ENCODE measurements at regions not wholly inside any gene's neighbourhood (a gene's known extent, or its start where the extent isn't known, plus 50 kb on each side); places are given as distances from the start of the nearest gene placed in this dataset.
"Not testable (repeated sequence)": the region's sequence is repeated elsewhere in the genome, so short reads cannot be mapped to it uniquely, and the experiment has no call there.

- TF ChIP-seq EZH2 (IDR thresholded peaks at IDR 0.05; ENCODE audit: borderline replicate concordance, low read length) (no peak), CTCF (IDR thresholded peaks at IDR 0.05; ENCODE audit: low read length) (no peak)
- H3K4me1 ChIP-seq (ENCODE audit: insufficient read depth, low read length, severe bottlenecking) = no peaks in the 10 kb centered on the region
- no peak overlapping the region for H3K9ac ChIP-seq (ENCODE audit: low read length)
- no peaks in the 10 kb centered on the region for H3F3A ChIP-seq (ENCODE audit: insufficient read depth, low read length)
- H3K27ac ChIP-seq (ENCODE audit: low read depth, low read length, poor library complexity, severe bottlenecking) = no peak overlapping the region
- peaks cover 57% of the 10 kb centered on the region for H3K36me3 ChIP-seq (ENCODE audit: insufficient read depth, low read length)
- H3K79me2 ChIP-seq (ENCODE audit: insufficient read depth, low read length) = no peaks in the 10 kb centered on the region
- peaks cover 10% of the 10 kb centered on the region for H3K9me3 ChIP-seq (ENCODE audit: low read length)
- H3K4me2 ChIP-seq (ENCODE audit: low read length) = no peak overlapping the region
- H3K9me2 ChIP-seq (ENCODE audit: low read depth, low read length) = no peaks in the 10 kb centered on the region
- no peak overlapping the region for H2AFZ ChIP-seq (ENCODE audit: low read length)
- no peaks in the 10 kb centered on the region for H3K27me3 ChIP-seq (ENCODE audit: insufficient read depth, low read length)
- H4K20me1 ChIP-seq (ENCODE audit: insufficient read depth, low read length) = no peaks in the 10 kb centered on the region
- H3K4me3 ChIP-seq (ENCODE audit: low read depth, low read length, poor library complexity, severe bottlenecking) = no peak overlapping the region
Observed at GRCh38 chr12:100083308-100083707, 59.4 kb downstream of the BLTP3B start.

- Histone ChIP-seq H3K9me3 (ENCODE audit: low read length) (peaks cover 10% of the 10 kb centered on the region), H3K36me3 (ENCODE audit: insufficient read depth, low read length) (peaks cover 39% of the 10 kb centered on the region)
- H3K4me1 ChIP-seq (ENCODE audit: insufficient read depth, low read length, severe bottlenecking); H4K20me1 ChIP-seq (ENCODE audit: insufficient read depth, low read length); H3K4me3 ChIP-seq (ENCODE audit: low read depth, low read length, poor library complexity, severe bottlenecking); H3K9ac ChIP-seq (ENCODE audit: low read length); H3K4me2 ChIP-seq (ENCODE audit: low read length); H3F3A ChIP-seq (ENCODE audit: insufficient read depth, low read length); H3K27me3 ChIP-seq (ENCODE audit: insufficient read depth, low read length); H3K27ac ChIP-seq (ENCODE audit: low read depth, low read length, poor library complexity, severe bottlenecking); H3K9me2 ChIP-seq (ENCODE audit: low read depth, low read length); H2AFZ ChIP-seq (ENCODE audit: low read length); H3K79me2 ChIP-seq (ENCODE audit: insufficient read depth, low read length): not testable (repeated sequence)
Observed at GRCh38 chr12:100078777-100079176, 63.9 kb downstream of the BLTP3B start.

GRCh38 chr12:100077367-100077766 is 65.3 kb downstream of the BLTP3B start:
- Histone ChIP-seq H3K27ac (ENCODE audit: low read depth, low read length, poor library complexity, severe bottlenecking) (no peak overlapping the region), H3K9ac (ENCODE audit: low read length) (no peak overlapping the region), H2AFZ (ENCODE audit: low read length) (no peak overlapping the region), H3K4me1 (ENCODE audit: insufficient read depth, low read length, severe bottlenecking) (no peaks in the 10 kb centered on the region), H3K9me3 (ENCODE audit: low read length) (peaks cover 10% of the 10 kb centered on the region), H3K27me3 (ENCODE audit: insufficient read depth, low read length) (no peaks in the 10 kb centered on the region), H3K36me3 (ENCODE audit: insufficient read depth, low read length) (peaks cover 27% of the 10 kb centered on the region), H3K4me3 (ENCODE audit: low read depth, low read length, poor library complexity, severe bottlenecking) (no peak overlapping the region), H3K9me2 (ENCODE audit: low read depth, low read length) (no peaks in the 10 kb centered on the region), H4K20me1 (ENCODE audit: insufficient read depth, low read length) (no peaks in the 10 kb centered on the region), H3K79me2 (ENCODE audit: insufficient read depth, low read length) (no peaks in the 10 kb centered on the region), H3F3A (ENCODE audit: insufficient read depth, low read length) (no peaks in the 10 kb centered on the region), H3K4me2 (ENCODE audit: low read length) (no peak overlapping the region)
- TF ChIP-seq CTCF (IDR thresholded peaks at IDR 0.05; ENCODE audit: low read length) = no peak
- no peak for TF ChIP-seq EZH2 (IDR thresholded peaks at IDR 0.05; ENCODE audit: borderline replicate concordance, low read length)

- H3K4me3 ChIP-seq (ENCODE audit: low read depth, low read length, poor library complexity, severe bottlenecking) = no peak overlapping the region
- H3K9me2 ChIP-seq (ENCODE audit: low read depth, low read length) = no peaks in the 10 kb centered on the region
- no peak for TF ChIP-seq CTCF (IDR thresholded peaks at IDR 0.05; ENCODE audit: low read length)
- no peak for TF ChIP-seq EZH2 (IDR thresholded peaks at IDR 0.05; ENCODE audit: borderline replicate concordance, low read length)
- H3K36me3 ChIP-seq (ENCODE audit: insufficient read depth, low read length) = peaks cover 12% of the 10 kb centered on the region
- no peaks in the 10 kb centered on the region for H3K27me3 ChIP-seq (ENCODE audit: insufficient read depth, low read length)
- no peak overlapping the region for H2AFZ ChIP-seq (ENCODE audit: low read length)
- no peak overlapping the region for H3K27ac ChIP-seq (ENCODE audit: low read depth, low read length, poor library complexity, severe bottlenecking)
- H3K4me1 ChIP-seq (ENCODE audit: insufficient read depth, low read length, severe bottlenecking) = no peaks in the 10 kb centered on the region
- no peak overlapping the region for H3K9ac ChIP-seq (ENCODE audit: low read length)
- H3F3A ChIP-seq (ENCODE audit: insufficient read depth, low read length) = no peaks in the 10 kb centered on the region
- H4K20me1 ChIP-seq (ENCODE audit: insufficient read depth, low read length) = no peaks in the 10 kb centered on the region
- peaks cover 6% of the 10 kb centered on the region for H3K9me3 ChIP-seq (ENCODE audit: low read length)
- H3K79me2 ChIP-seq (ENCODE audit: insufficient read depth, low read length) = no peaks in the 10 kb centered on the region
- H3K4me2 ChIP-seq (ENCODE audit: low read length) = no peak overlapping the region
Observed at GRCh38 chr12:100075598-100075997, 67.1 kb downstream of the BLTP3B start.

All from OCI-LY1 (cell line).